ENCODE measurements at regions not wholly inside any gene's neighbourhood (a gene's known extent, or its start where the extent isn't known, plus 50 kb on each side); places are given as distances from the start of the nearest gene placed in this dataset.

- DNase-seq (ENCODE audit: low read depth): no peak
Measured at GRCh38 chr2:129870685-129871241, 108.7 kb upstream of the RAB6C start.

GRCh38 chr2:129872446-129872845 lies 107.0 kb upstream of the RAB6C start:
- DNase-seq (ENCODE audit: low read depth): no peak

- no peak for DNase-seq (ENCODE audit: low read depth)
Measured at GRCh38 chr2:129876541-129876940, 102.9 kb upstream of the RAB6C start.

- DNase-seq (ENCODE audit: low read depth): peak; percentile 80
Measured at GRCh38 chr2:129877289-129877741, 102.2 kb upstream of the RAB6C start.

GRCh38 chr2:129877795-129878775 lies 101.4 kb upstream of the RAB6C start:
- no peak for DNase-seq (ENCODE audit: low read depth)

- DNase-seq (ENCODE audit: low read depth): no peak
Measured at GRCh38 chr2:129879614-129880180, 99.8 kb upstream of the RAB6C start.

GRCh38 chr2:129880309-129880708 lies 99.2 kb upstream of the RAB6C start:
- no peak for DNase-seq (ENCODE audit: low read depth)

GRCh38 chr2:129880971-129881370 lies 98.5 kb upstream of the RAB6C start:
- no peak for DNase-seq (ENCODE audit: low read depth)

GRCh38 chr2:129881786-129882396 lies 97.6 kb upstream of the RAB6C start:
- no peak for DNase-seq (ENCODE audit: low read depth)

- no peak for DNase-seq (ENCODE audit: low read depth)
Measured at GRCh38 chr2:129882476-129882875, 97.0 kb upstream of the RAB6C start.

- no peak for DNase-seq (ENCODE audit: low read depth)
Measured at GRCh38 chr2:129883121-129883520, 96.3 kb upstream of the RAB6C start.

- DNase-seq (ENCODE audit: low read depth): no peak
Measured at GRCh38 chr2:129884221-129884786, 95.2 kb upstream of the RAB6C start.

GRCh38 chr2:129885735-129886134 lies 93.7 kb upstream of the RAB6C start:
- DNase-seq (ENCODE audit: low read depth): no peak

GRCh38 chr2:129887688-129888266 lies 91.7 kb upstream of the RAB6C start:
- DNase-seq (ENCODE audit: low read depth): no peak

- DNase-seq (ENCODE audit: low read depth): no peak
Measured at GRCh38 chr2:129888461-129888860, 91.0 kb upstream of the RAB6C start.

- no peak for DNase-seq (ENCODE audit: low read depth)
Measured at GRCh38 chr2:129888896-129889295, 90.6 kb upstream of the RAB6C start.

- no peak for DNase-seq (ENCODE audit: low read depth)
Measured at GRCh38 chr2:129891341-129892320, 87.8 kb upstream of the RAB6C start.

GRCh38 chr2:129892360-129892759 lies 87.1 kb upstream of the RAB6C start:
- DNase-seq (ENCODE audit: low read depth): no peak

- no peak for DNase-seq (ENCODE audit: low read depth)
Measured at GRCh38 chr2:129892773-129893172, 86.7 kb upstream of the RAB6C start.

- DNase-seq (ENCODE audit: low read depth): no peak
Measured at GRCh38 chr2:129893244-129893643, 86.2 kb upstream of the RAB6C start.

GRCh38 chr2:129894616-129895015 lies 84.8 kb upstream of the RAB6C start:
- no peak for DNase-seq (ENCODE audit: low read depth)
